IMR-90 (cell line): ENCODE measurements at regions not wholly inside any gene's neighbourhood (a gene's known extent, or its start where the extent isn't known, plus 50 kb on each side); places are given as distances from the start of the nearest gene placed in this dataset.

ENCODE experiments used
- ATAC-seq: fragments of 200-7000 bp; cut with Tn5 transposase; 2 replicates; pipeline ENCODE4 v1.9.1; 2020; ENCODE audit warnings: low read depth, mild to moderate bottlenecking, moderate library complexity
- BruUV-seq: library from RNA; stranded (reverse); fragments of 400-500 nt; replicated peaks from 2 replicates; lab custom pipeline; 2021; lab: Mats Ljungman, UMichigan
- CTCF ChIA-PET: fragments of 300-600 bp; formaldehyde crosslinking; extraction: SDS; loops from one replicate; lab custom pipeline; 2021; ENCODE audit warnings: antibody characterized with exemption; lab: Yijun Ruan, JAX
- POLR2A ChIA-PET: fragments of 300-600 bp; sonication (Branson Sonifier 250); formaldehyde crosslinking; loops from one replicate; lab custom pipeline; 2022; ENCODE audit warnings: antibody characterized with exemption; ENCODE audit not compliant: unreplicated experiment; lab: Charles Lee
- DNase-seq: peaks from one replicate; pipeline ENCODE4 v3.0.0; 2013
- H2AFZ ChIP-seq: replicated peaks from 2 replicates; pipeline ENCODE3; 2013; ENCODE audit warnings: low read length, mild to moderate bottlenecking; ENCODE audit not compliant: poor library complexity
- H2AK5ac ChIP-seq: 2 replicates; pipeline ENCODE4 v1.6.1; 2013; ENCODE audit warnings: low read depth, low read length, inconsistent platforms
- H2AK9ac ChIP-seq: replicated peaks from 2 replicates; pipeline ENCODE3; 2013; ENCODE audit warnings: mild to moderate bottlenecking, low read depth, low read length, moderate library complexity; ENCODE audit not compliant: poor library complexity
- H2BK120ac ChIP-seq: 2 replicates; pipeline ENCODE4 v1.6.1; 2013; ENCODE audit warnings: low read depth, low read length, inconsistent platforms
- H2BK15ac ChIP-seq: 3 replicates; pipeline ENCODE4 v1.6.1; 2013; ENCODE audit warnings: low read depth, low read length, inconsistent platforms
- H2BK20ac ChIP-seq: 2 replicates; pipeline ENCODE4 v1.6.1; 2013; ENCODE audit warnings: low read depth, mild to moderate bottlenecking, inconsistent platforms, low read length, moderate library complexity
- H2BK5ac ChIP-seq: 2 replicates; pipeline ENCODE4 v1.6.1; 2013; ENCODE audit warnings: mild to moderate bottlenecking, low read depth, low read length, inconsistent platforms; ENCODE audit not compliant: poor library complexity, severe bottlenecking
- H3K14ac ChIP-seq: replicated peaks from 2 replicates; pipeline ENCODE4 v1.6.1; 2013; ENCODE audit warnings: low read depth, low read length, inconsistent platforms
- H3K18ac ChIP-seq: 2 replicates; pipeline ENCODE4 v1.6.1; 2013; ENCODE audit warnings: low read depth, low read length, control low read depth
- H3K23ac ChIP-seq: 2 replicates; pipeline ENCODE4 v1.6.1; 2013; ENCODE audit warnings: low read depth, low read length, inconsistent platforms
- H3K27ac ChIP-seq: 2 replicates; pipeline ENCODE4 v1.5.1; 2013; ENCODE audit warnings: mild to moderate bottlenecking, control low read depth, low read length; ENCODE audit not compliant: insufficient read depth
- H3K27me3 ChIP-seq: 2 replicates; pipeline ENCODE4 v1.6.1; 2013; ENCODE audit warnings: low read length; ENCODE audit not compliant: control insufficient read depth, insufficient read depth
- H3K36me3 ChIP-seq: 2 replicates; pipeline ENCODE4 v1.6.1; 2013; ENCODE audit warnings: low read length, mixed read lengths; ENCODE audit not compliant: control insufficient read depth, insufficient read depth
- H3K4ac ChIP-seq: 2 replicates; pipeline ENCODE4 v1.6.1; 2013; ENCODE audit warnings: low read depth, low read length, inconsistent platforms
- H3K4me1 ChIP-seq: 2 replicates; pipeline ENCODE4 v1.6.1; 2013; ENCODE audit warnings: low read length, mixed read lengths; ENCODE audit not compliant: control insufficient read depth, insufficient read depth
- H3K4me2 ChIP-seq: 2 replicates; pipeline ENCODE4 v1.6.1; 2013; ENCODE audit warnings: low read depth, mild to moderate bottlenecking, control low read depth, low read length, moderate library complexity
- H3K4me3 ChIP-seq: 2 replicates; pipeline ENCODE4 v1.5.1; 2013; ENCODE audit warnings: low read depth, mild to moderate bottlenecking, control low read depth, low read length, moderate library complexity; ENCODE audit not compliant: insufficient read depth
- H3K56ac ChIP-seq: 2 replicates; pipeline ENCODE4 v1.6.1; 2013; ENCODE audit warnings: low read length, inconsistent platforms; ENCODE audit not compliant: insufficient read depth; ENCODE audit errors: extremely low read depth
- H3K79me1 ChIP-seq, 2 experiments: 2 replicates each; pipeline ENCODE4 v1.6.1; 2013; ENCODE audit warnings: low read length in 2 of 2, inconsistent platforms in 1 of 2, low read depth in 1 of 2
- H3K9ac ChIP-seq: 2 replicates; pipeline ENCODE4 v1.6.1; 2013; ENCODE audit warnings: low read depth, low read length, control low read depth
- H3K9me1 ChIP-seq: 2 replicates; pipeline ENCODE4 v1.6.1; 2013; ENCODE audit warnings: low read length, inconsistent platforms; ENCODE audit not compliant: insufficient read depth
- H3K9me3 ChIP-seq: 2 replicates; pipeline ENCODE4 v1.6.1; 2013; ENCODE audit warnings: low read length; ENCODE audit not compliant: control insufficient read depth, insufficient read depth
- H4K20me1 ChIP-seq: 2 replicates; pipeline ENCODE4 v1.6.1; 2013; ENCODE audit warnings: low read length, inconsistent platforms; ENCODE audit not compliant: insufficient read depth
- H4K5ac ChIP-seq: 2 replicates; pipeline ENCODE4 v1.6.1; 2013; ENCODE audit warnings: mild to moderate bottlenecking, low read depth, low read length, control low read depth
- H4K8ac ChIP-seq, 2 experiments: 2 replicates each; pipeline ENCODE4 v1.6.1; 2013; ENCODE audit warnings: low read depth in 2 of 2, low read length in 2 of 2, control low read depth in 1 of 2, inconsistent platforms in 1 of 2
- H4K91ac ChIP-seq: 2 replicates; pipeline ENCODE4 v1.6.1; 2013; ENCODE audit warnings: low read depth, low read length, inconsistent platforms; ENCODE audit not compliant: insufficient read depth
- CEBPB ChIP-seq: IDR thresholded peaks from 2 replicates; pipeline ENCODE4 v1.6.1; 2012; ENCODE audit warnings: low read depth, low read length, improper control_type of control experiment
- FOS ChIP-seq: fragments of 150-350 bp; IDR thresholded peaks from 2 replicates; pipeline ENCODE4 v1.6.1; 2016; ENCODE audit warnings: low read depth, low read length
- WGBS, 2 experiments: methylation state at CpG; one replicate each; pipeline versions ENCODE4 v1.1.5 to v1.1.7; 2013; ENCODE audit warnings: missing lambda C conversion rate in 2 of 2; ENCODE audit not compliant: insufficient read length in 1 of 2; ENCODE audit errors: extremely low coverage in 2 of 2; 5-methylcytosine and 5-hydroxymethylcytosine counted together
- dilution Hi-C: fragments of 300-500 bp; cut with HindIII; formaldehyde crosslinking; loops from one replicate; pipeline ENCODE4 v1.14.3; 2018; ENCODE audit warnings: low sequenced_read_pairs; ENCODE audit not compliant: unreplicated experiment
- in situ Hi-C: fragments of 300-500 bp; cut with MboI; formaldehyde crosslinking; loops from 3 replicates; pipeline ENCODE4 v1.14.3; 2019; ENCODE audit warnings: low sequenced_read_pairs, inconsistent platforms, mixed read lengths
- intact Hi-C: fragments of 100-400 bp; cut with micrococcal nuclease; formaldehyde crosslinking; loops from 2 replicates; pipeline ENCODE4 v1.10.0; 2022
- TF ChIP-seq, protein P1 (sequence below): conservative IDR thresholded peaks from 2 replicates; pipeline ENCODE4 v1.5.1; 2012; ENCODE audit warnings: mild to moderate bottlenecking, low read depth, low read length, improper control_type of control experiment

- H4K20me1 ChIP-seq: 0 out of 2 replicates have a peak, but pooled peaks cover under 1% of the 10 kb centered on the region
- ATAC-seq (peak; percentile 66), DNase-seq (peak; percentile 81)
- H4K91ac ChIP-seq: peak overlapping the region; percentile 57
- no peak overlapping the region for H2AFZ ChIP-seq
- peaks cover 18% of the 10 kb centered on the region for H3K9me1 ChIP-seq
- TF ChIP-seq, protein P1, sequence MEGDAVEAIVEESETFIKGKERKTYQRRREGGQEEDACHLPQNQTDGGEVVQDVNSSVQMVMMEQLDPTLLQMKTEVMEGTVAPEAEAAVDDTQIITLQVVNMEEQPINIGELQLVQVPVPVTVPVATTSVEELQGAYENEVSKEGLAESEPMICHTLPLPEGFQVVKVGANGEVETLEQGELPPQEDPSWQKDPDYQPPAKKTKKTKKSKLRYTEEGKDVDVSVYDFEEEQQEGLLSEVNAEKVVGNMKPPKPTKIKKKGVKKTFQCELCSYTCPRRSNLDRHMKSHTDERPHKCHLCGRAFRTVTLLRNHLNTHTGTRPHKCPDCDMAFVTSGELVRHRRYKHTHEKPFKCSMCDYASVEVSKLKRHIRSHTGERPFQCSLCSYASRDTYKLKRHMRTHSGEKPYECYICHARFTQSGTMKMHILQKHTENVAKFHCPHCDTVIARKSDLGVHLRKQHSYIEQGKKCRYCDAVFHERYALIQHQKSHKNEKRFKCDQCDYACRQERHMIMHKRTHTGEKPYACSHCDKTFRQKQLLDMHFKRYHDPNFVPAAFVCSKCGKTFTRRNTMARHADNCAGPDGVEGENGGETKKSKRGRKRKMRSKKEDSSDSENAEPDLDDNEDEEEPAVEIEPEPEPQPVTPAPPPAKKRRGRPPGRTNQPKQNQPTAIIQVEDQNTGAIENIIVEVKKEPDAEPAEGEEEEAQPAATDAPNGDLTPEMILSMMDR: no peak
- TF ChIP-seq FOS (no peak), CEBPB (peak; percentile 84)
- H3K27ac ChIP-seq: no peak overlapping the region
- no peaks in the 10 kb centered on the region for H3K36me3 ChIP-seq
- no peak overlapping the region for H3K14ac ChIP-seq
- dilution Hi-C loops (no loop called here), intact Hi-C loops (no loop called here), in situ Hi-C loops (no loop called here)
- no peak overlapping the region for H4K5ac ChIP-seq
- peak overlapping the region; percentile 57; the same call in 1 of the 2 replicates for H2BK120ac ChIP-seq
- no peak overlapping the region for H2AK5ac ChIP-seq
- H3K4me3 ChIP-seq: no peak overlapping the region
- no peak overlapping the region for H4K8ac ChIP-seq
- BruUV-seq: no TSS peak
- no peaks in the 10 kb centered on the region for H3K79me1 ChIP-seq
- no peak overlapping the region for H3K4me2 ChIP-seq
- no CpG with 5 or more reads among the region's 4 CpGs for WGBS, 2 experiments
- no peaks in the 10 kb centered on the region for H3K27me3 ChIP-seq
- H3K18ac ChIP-seq: no peak overlapping the region
- H3K56ac ChIP-seq: no peak overlapping the region
- no peaks in the 10 kb centered on the region for H3K9me3 ChIP-seq
- no peak overlapping the region for H3K9ac ChIP-seq
- no peak overlapping the region for H2AK9ac ChIP-seq
- peaks cover 18% of the 10 kb centered on the region for H3K4me1 ChIP-seq
- H2BK5ac ChIP-seq: no peak overlapping the region
- H2BK20ac ChIP-seq: no peak overlapping the region
- no peak overlapping the region for H2BK15ac ChIP-seq
- ChIA-PET CTCF (interaction anchor here (1.2 kb wide), 1 partner anchor 17 kb away, joined by 3 read pairs; no protein-coding TSS in a partner anchor), POLR2A (no interaction called here)
- H3K4ac ChIP-seq: no peak overlapping the region
- no peak overlapping the region for H3K23ac ChIP-seq
Measured at GRCh38 chr9:87189006-87189405, 241.7 kb upstream of the GAS1 start.
